PFSK-1 (cell line): ENCODE measurements at regions not wholly inside any gene's neighbourhood (a gene's known extent, or its start where the extent isn't known, plus 50 kb on each side); places are given as distances from the start of the nearest gene placed in this dataset.

ENCODE experiments used
- FOXP2 ChIP-seq: optimal IDR thresholded peaks from 2 replicates; pipeline ENCODE3; 2011; ENCODE audit warnings: borderline replicate concordance, control low read depth, inconsistent platforms; ENCODE audit not compliant: insufficient read depth; ENCODE audit errors: extremely low read length, extremely low read depth
- POLR2AphosphoS5 ChIP-seq: IDR thresholded peaks from 2 replicates; pipeline ENCODE4 v1.6.1; 2012; ENCODE audit warnings: low read depth, mild to moderate bottlenecking, control low read depth, low read length, moderate library complexity
- TAF1 ChIP-seq: IDR thresholded peaks from 2 replicates; pipeline ENCODE4 v1.6.1; 2012; ENCODE audit warnings: low read length, control low read depth, borderline replicate concordance; ENCODE audit not compliant: insufficient read depth
- TF ChIP-seq, protein P1 (sequence below), 2 experiments: IDR thresholded peaks; 2 replicates each; pipeline versions ENCODE4 v1.6.1 to v1.8.0; 2011 to 2012; ENCODE audit warnings: low read depth in 2 of 2, low read length in 2 of 2, control low read depth in 1 of 2, inconsistent platforms in 1 of 2, mild to moderate bottlenecking in 1 of 2, moderate library complexity in 1 of 2; ENCODE audit not compliant: insufficient read depth in 1 of 2

DNA sequence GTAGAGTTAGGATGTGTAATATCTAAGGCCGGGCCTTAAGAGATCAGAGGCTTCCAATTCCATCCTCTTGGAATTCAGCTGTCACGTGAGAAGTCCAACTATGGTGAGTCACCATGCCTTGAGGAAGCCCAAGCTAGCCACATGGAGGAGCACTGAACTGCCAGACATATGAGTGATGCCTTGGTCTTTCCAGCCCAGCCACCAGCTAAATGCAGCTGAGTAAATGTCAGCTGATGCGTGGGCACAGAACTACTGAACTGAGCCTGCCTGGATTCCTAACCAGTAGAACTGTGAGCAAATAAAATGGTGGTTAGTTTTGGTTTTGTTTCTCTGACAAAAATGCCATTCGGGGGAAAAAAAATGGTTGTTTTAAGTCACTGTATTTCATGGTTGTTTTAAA, 153.7 kb upstream of the SERTAD2 start:
- TF ChIP-seq POLR2AphosphoS5 (no peak), TAF1 (no peak), FOXP2 (no peak)
- TF ChIP-seq, protein P1, sequence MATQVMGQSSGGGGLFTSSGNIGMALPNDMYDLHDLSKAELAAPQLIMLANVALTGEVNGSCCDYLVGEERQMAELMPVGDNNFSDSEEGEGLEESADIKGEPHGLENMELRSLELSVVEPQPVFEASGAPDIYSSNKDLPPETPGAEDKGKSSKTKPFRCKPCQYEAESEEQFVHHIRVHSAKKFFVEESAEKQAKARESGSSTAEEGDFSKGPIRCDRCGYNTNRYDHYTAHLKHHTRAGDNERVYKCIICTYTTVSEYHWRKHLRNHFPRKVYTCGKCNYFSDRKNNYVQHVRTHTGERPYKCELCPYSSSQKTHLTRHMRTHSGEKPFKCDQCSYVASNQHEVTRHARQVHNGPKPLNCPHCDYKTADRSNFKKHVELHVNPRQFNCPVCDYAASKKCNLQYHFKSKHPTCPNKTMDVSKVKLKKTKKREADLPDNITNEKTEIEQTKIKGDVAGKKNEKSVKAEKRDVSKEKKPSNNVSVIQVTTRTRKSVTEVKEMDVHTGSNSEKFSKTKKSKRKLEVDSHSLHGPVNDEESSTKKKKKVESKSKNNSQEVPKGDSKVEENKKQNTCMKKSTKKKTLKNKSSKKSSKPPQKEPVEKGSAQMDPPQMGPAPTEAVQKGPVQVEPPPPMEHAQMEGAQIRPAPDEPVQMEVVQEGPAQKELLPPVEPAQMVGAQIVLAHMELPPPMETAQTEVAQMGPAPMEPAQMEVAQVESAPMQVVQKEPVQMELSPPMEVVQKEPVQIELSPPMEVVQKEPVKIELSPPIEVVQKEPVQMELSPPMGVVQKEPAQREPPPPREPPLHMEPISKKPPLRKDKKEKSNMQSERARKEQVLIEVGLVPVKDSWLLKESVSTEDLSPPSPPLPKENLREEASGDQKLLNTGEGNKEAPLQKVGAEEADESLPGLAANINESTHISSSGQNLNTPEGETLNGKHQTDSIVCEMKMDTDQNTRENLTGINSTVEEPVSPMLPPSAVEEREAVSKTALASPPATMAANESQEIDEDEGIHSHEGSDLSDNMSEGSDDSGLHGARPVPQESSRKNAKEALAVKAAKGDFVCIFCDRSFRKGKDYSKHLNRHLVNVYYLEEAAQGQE (IDR thresholded peaks at IDR 0.05; ENCODE audit: insufficient read depth in 1 of 2, low read depth in 2 of 2, low read length in 2 of 2), result no peak
